Fibroblast of mammary gland (primary cell): ENCODE measurements at regions not wholly inside any gene's neighbourhood (a gene's known extent, or its start where the extent isn't known, plus 50 kb on each side); places are given as distances from the start of the nearest gene placed in this dataset.

Experiments
- DNase-seq: peaks from one replicate; pipeline ENCODE4 v3.0.0-alpha.2; 2010; ENCODE audit warnings: low read depth
- H3K4me3 ChIP-seq: 2 replicates; pipeline ENCODE4 v1.5.1; 2011; ENCODE audit warnings: low read depth, mild to moderate bottlenecking, low read length, moderate library complexity; ENCODE audit not compliant: control insufficient read depth
- CTCF ChIP-seq: conservative IDR thresholded peaks from 2 replicates; pipeline ENCODE4 v1.5.1; 2011; ENCODE audit warnings: low read depth, low read length, inconsistent platforms; ENCODE audit not compliant: control insufficient read depth, insufficient read depth

GRCh38 chr7:15995027-15995426 lies 308.5 kb upstream of the MEOX2 start:
- no peak overlapping the region for H3K4me3 ChIP-seq
- no peak for DNase-seq
- TF ChIP-seq CTCF: no peak

- no peak for TF ChIP-seq CTCF
- no peak overlapping the region for H3K4me3 ChIP-seq
- no peak for DNase-seq
These were observed 302.7 kb upstream of the MEOX2 start for GRCh38 chr7:15989194-15989593.

- no peak for DNase-seq
- TF ChIP-seq CTCF: no peak
These were observed 299.3 kb upstream of the MEOX2 start for GRCh38 chr7:15985587-15986384.

GRCh38 chr7:15977663-15978062 lies 291.2 kb upstream of the MEOX2 start:
- DNase-seq: peak; percentile 54
- no peak for TF ChIP-seq CTCF
- no peak overlapping the region for H3K4me3 ChIP-seq

More at GRCh38 chr7:15985587-15986384, 299.3 kb upstream of the MEOX2 start:
- H3K4me3 ChIP-seq: no peak overlapping the region

GRCh38 chr7:15972862-15973275 lies 286.4 kb upstream of the MEOX2 start:
- TF ChIP-seq CTCF: no peak
- DNase-seq: peak; percentile 45
- no peak overlapping the region for H3K4me3 ChIP-seq

- no peak for TF ChIP-seq CTCF
These were observed 281.1 kb upstream of the MEOX2 start for GRCh38 chr7:15967551-15967950.

More at GRCh38 chr7:15967551-15967950, 281.1 kb upstream of the MEOX2 start:
- no peak for DNase-seq
- no peak overlapping the region for H3K4me3 ChIP-seq
